HG03108 (cell line): ENCODE measurements at regions not wholly inside any gene's neighbourhood (a gene's known extent, or its start where the extent isn't known, plus 50 kb on each side); places are given as distances from the start of the nearest gene placed in this dataset.

ENCODE experiments used
- ATAC-seq: cut with Tn5 transposase; IDR thresholded peaks from one replicate; pipeline ENCODE4 v1.9.1; 2021; ENCODE audit warnings: moderate library complexity; ENCODE audit not compliant: unreplicated experiment

GRCh38 chr2:18639756-18640453 is 50.5 kb upstream of the NT5C1B start:
- no peak for ATAC-seq
